Calu3 (cell line): ENCODE measurements at regions not wholly inside any gene's neighbourhood (a gene's known extent, or its start where the extent isn't known, plus 50 kb on each side); places are given as distances from the start of the nearest gene placed in this dataset.

Source experiments
- BruUV-seq: library from RNA; stranded (reverse); fragments of 400-500 nt; replicated peaks from 2 replicates; lab custom pipeline; 2021; lab: Mats Ljungman, UMichigan
- CTCF ChIA-PET: fragments of 300-600 bp; sonication (Branson Sonifier 250); formaldehyde crosslinking; loops from one replicate; lab custom pipeline; 2022; ENCODE audit warnings: antibody characterized with exemption; lab: Charles Lee
- DNase-seq: peaks from one replicate; pipeline ENCODE4 v3.0.0; 2022
- H3K27ac Mint-ChIP-seq: one replicate; pipeline ENCODE4 v1.8.0; 2022; ENCODE audit warnings: mixed read lengths; ENCODE audit not compliant: unreplicated experiment
- H3K27me3 Mint-ChIP-seq: one replicate; pipeline ENCODE4 v1.8.0; 2022; ENCODE audit warnings: mixed read lengths; ENCODE audit not compliant: unreplicated experiment
- H3K36me3 Mint-ChIP-seq: one replicate; pipeline ENCODE4 v1.8.0; 2022; ENCODE audit warnings: mild to moderate bottlenecking, moderate library complexity, mixed read lengths; ENCODE audit not compliant: insufficient read depth, unreplicated experiment
- H3K4me1 Mint-ChIP-seq: one replicate; pipeline ENCODE4 v1.8.0; 2022; ENCODE audit warnings: mild to moderate bottlenecking, low read depth, mixed read lengths; ENCODE audit not compliant: unreplicated experiment
- H3K4me3 Mint-ChIP-seq: one replicate; pipeline ENCODE4 v1.8.0; 2022; ENCODE audit warnings: mild to moderate bottlenecking, low read depth, moderate library complexity, mixed read lengths; ENCODE audit not compliant: unreplicated experiment
- H3K9me3 Mint-ChIP-seq: one replicate; pipeline ENCODE4 v1.8.0; 2022; ENCODE audit warnings: low read depth, mixed read lengths; ENCODE audit not compliant: unreplicated experiment
- intact Hi-C: fragments of 100-400 bp; cut with micrococcal nuclease; formaldehyde crosslinking; loops from one replicate; pipeline ENCODE4 v1.10.0; 2022; ENCODE audit not compliant: unreplicated experiment
- TF ChIP-seq, protein P1 (sequence below): fragments of 200-600 bp; IDR thresholded peaks from one replicate; pipeline ENCODE4 v1.8.0; 2022; ENCODE audit warnings: antibody characterized with exemption; ENCODE audit not compliant: unreplicated experiment

DNA sequence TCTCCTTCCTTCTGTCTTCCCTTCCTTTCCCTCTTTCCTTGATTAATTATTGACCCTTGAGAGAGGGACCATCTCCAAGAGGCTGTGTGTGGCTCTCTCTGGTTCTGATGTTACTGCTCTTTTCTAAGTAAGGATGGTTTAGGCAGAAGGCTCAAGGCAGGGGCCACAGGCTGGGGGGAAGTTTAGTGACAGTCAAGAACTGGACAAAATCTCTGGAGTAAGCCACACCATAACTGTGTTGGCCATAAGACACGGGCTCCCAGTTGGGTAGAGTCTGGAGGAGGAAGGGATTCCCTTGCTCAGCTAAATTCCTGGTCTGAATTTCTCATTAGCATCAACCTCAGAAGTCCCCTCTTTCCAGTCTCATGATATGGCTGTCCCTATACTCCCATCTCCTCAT is 74.7 kb downstream of the BUD13 start:
- no TSS peak for BruUV-seq
- H3K27ac Mint-ChIP-seq, result no peak overlapping the region
- DNase-seq, result no peak

DNA sequence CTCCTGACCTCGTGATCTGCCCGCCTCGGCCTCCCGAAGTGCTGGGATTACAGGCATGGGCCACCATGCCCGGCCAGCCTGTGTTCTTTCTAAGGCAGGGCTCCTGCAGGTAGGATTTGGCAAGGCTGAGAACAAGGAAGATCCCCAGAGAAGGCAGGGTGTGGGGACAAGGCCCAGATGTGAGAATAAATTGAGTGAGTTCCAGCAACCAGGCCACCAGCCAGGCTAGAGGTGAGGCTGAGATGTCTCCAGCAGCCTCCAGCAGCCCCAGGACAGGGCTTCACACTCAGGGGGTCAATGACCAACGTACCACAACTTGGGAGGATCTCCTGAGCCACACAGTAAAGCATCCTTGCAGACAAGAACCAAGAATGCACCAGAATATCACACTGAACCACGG is 75.1 kb downstream of the BUD13 start:
- Mint-ChIP-seq H3K4me3 (no peak overlapping the region), H3K9me3 (no peaks in the 10 kb centered on the region), H3K27me3 (peaks cover 49% of the 10 kb centered on the region), H3K36me3 (no peaks in the 10 kb centered on the region), H3K27ac (no peak overlapping the region), H3K4me1 (no peaks in the 10 kb centered on the region)
- TF ChIP-seq, protein P1, sequence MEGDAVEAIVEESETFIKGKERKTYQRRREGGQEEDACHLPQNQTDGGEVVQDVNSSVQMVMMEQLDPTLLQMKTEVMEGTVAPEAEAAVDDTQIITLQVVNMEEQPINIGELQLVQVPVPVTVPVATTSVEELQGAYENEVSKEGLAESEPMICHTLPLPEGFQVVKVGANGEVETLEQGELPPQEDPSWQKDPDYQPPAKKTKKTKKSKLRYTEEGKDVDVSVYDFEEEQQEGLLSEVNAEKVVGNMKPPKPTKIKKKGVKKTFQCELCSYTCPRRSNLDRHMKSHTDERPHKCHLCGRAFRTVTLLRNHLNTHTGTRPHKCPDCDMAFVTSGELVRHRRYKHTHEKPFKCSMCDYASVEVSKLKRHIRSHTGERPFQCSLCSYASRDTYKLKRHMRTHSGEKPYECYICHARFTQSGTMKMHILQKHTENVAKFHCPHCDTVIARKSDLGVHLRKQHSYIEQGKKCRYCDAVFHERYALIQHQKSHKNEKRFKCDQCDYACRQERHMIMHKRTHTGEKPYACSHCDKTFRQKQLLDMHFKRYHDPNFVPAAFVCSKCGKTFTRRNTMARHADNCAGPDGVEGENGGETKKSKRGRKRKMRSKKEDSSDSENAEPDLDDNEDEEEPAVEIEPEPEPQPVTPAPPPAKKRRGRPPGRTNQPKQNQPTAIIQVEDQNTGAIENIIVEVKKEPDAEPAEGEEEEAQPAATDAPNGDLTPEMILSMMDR, result no peak
- no TSS peak for BruUV-seq
- intact Hi-C loops, result no loop called here
- no peak for DNase-seq
- CTCF ChIA-PET, result no interaction called here

More for the DNA sequence above, 74.7 kb downstream of the BUD13 start:
- Mint-ChIP-seq H3K36me3 (no peaks in the 10 kb centered on the region), H3K27me3 (peaks cover 49% of the 10 kb centered on the region), H3K4me3 (no peak overlapping the region), H3K9me3 (no peaks in the 10 kb centered on the region), H3K4me1 (no peaks in the 10 kb centered on the region)
- CTCF ChIA-PET, result no interaction called here
- TF ChIP-seq, protein P1, result no peak
- intact Hi-C loops, result no loop called here

DNA sequence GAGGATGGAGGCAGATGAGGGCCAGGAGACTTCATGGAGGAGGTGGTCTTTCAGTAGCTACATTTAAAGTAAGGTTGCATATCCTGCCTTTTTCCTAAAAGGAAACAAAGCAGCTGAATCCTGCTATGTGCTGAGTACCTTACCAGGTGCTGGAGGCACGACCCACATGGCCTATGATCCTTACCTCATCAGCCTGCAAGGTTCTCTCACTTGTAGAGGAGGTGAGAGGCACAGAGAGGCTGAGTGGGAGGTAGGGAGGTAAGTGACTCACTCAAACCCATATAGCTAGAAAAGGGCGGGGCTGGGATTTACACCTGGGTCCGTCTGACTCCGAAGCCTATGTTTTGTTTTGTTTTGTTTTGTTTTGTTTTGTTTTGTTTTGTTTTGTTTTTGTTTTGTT is 75.8 kb downstream of the BUD13 start:
- TF ChIP-seq, protein P1, result no peak
- CTCF ChIA-PET, result no interaction called here
- no peak for DNase-seq
- no TSS peak for BruUV-seq
- no peaks in the 10 kb centered on the region for H3K9me3 Mint-ChIP-seq
- H3K4me3 Mint-ChIP-seq, result no peak overlapping the region
- peaks cover 49% of the 10 kb centered on the region for H3K27me3 Mint-ChIP-seq
- no peaks in the 10 kb centered on the region for H3K4me1 Mint-ChIP-seq
- H3K36me3 Mint-ChIP-seq, result no peaks in the 10 kb centered on the region
- intact Hi-C loops, result no loop called here
- H3K27ac Mint-ChIP-seq, result no peak overlapping the region

DNA sequence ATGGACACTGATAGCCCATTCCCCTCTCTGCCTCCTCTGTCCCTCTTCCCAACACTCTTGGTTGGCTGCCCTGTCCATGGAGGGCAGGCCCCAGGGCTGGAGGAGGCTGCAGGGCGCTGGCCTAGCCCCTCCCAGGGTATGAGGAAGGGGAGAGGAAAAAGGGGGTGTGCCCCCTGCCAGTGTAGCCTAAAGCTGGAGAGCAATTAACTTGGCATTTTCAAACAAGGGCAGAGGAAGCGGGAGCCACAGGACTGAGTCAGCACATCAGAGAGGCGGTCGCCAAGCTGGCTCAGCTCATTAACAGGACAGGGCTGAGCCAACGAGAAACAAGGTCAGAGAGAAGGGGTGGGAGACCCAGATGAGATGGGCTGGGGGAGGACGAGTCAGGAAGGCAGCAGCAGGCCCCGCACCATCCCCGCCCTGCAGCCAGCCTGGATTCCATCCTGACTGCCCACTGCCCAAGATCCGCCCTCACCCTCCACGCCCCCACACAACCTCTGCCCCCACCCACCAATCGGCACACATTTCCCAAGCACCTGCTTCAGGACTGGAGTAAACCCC is 76.3 kb downstream of the BUD13 start:
- CTCF ChIA-PET, result no interaction called here
- TF ChIP-seq, protein P1, result no peak
- H3K36me3 Mint-ChIP-seq, result no peaks in the 10 kb centered on the region
- H3K9me3 Mint-ChIP-seq, result no peaks in the 10 kb centered on the region
- H3K4me3 Mint-ChIP-seq, result no peak overlapping the region
- BruUV-seq, result no TSS peak
- intact Hi-C loops, result no loop called here
- peaks cover 49% of the 10 kb centered on the region for H3K27me3 Mint-ChIP-seq
- H3K27ac Mint-ChIP-seq, result no peak overlapping the region
- DNase-seq, result no peak
- no peaks in the 10 kb centered on the region for H3K4me1 Mint-ChIP-seq
